Lower lobe of right lung (tissue), 2 donors: ENCODE measurements at regions not wholly inside any gene's neighbourhood (a gene's known extent, or its start where the extent isn't known, plus 50 kb on each side); places are given as distances from the start of the nearest gene placed in this dataset.

ENCODE experiments used
- ATAC-seq, 2 donors: fragments of 200-7000 bp; cut with Tn5 transposase; one replicate each; pipeline ENCODE4 v1.9.1; 2020 to 2022; ENCODE audit warnings: mild to moderate bottlenecking in 2 of 2, moderate library complexity in 2 of 2
- DNase-seq: peaks from one replicate; pipeline ENCODE4 v3.0.0-alpha.2; 2020
- H3K27ac ChIP-seq: fragments of 200-600 bp; one replicate; pipeline ENCODE4 v1.8.0; 2022
- H3K27me3 ChIP-seq: fragments of 200-600 bp; one replicate; pipeline ENCODE4 v1.8.0; 2022; ENCODE audit warnings: low read depth
- H3K36me3 ChIP-seq: fragments of 200-600 bp; one replicate; pipeline ENCODE4 v1.8.0; 2022; ENCODE audit warnings: mild to moderate bottlenecking
- H3K4me1 ChIP-seq: fragments of 200-600 bp; one replicate; pipeline ENCODE4 v1.8.0; 2022
- H3K4me3 ChIP-seq: fragments of 200-600 bp; one replicate; pipeline ENCODE4 v1.8.0; 2022; ENCODE audit warnings: mild to moderate bottlenecking
- H3K9me3 ChIP-seq: fragments of 200-600 bp; one replicate; pipeline ENCODE4 v1.8.0; 2022
- CTCF ChIP-seq: fragments of 200-600 bp; IDR thresholded peaks from one replicate; pipeline ENCODE4 v1.8.0; 2022; ENCODE audit warnings: antibody characterized with exemption, mild to moderate bottlenecking
- intact Hi-C: fragments of 100-400 bp; cut with DNase I; formaldehyde crosslinking; loops from one replicate; pipeline ENCODE4 v1.11.0; 2022
- donor health status: DM: no; HTN: yes; CAD: no; lungs with severe emphysema.

GRCh38 chr17:53012364-53012763 is 810.4 kb upstream of the KIF2B start:
- TF ChIP-seq CTCF: no peak
- DNase-seq (no peak), ATAC-seq (no peak)
- no peaks in the 10 kb centered on the region for H3K4me1 ChIP-seq
- H3K27ac ChIP-seq: no peak overlapping the region
- no peaks in the 10 kb centered on the region for H3K27me3 ChIP-seq
- H3K9me3 ChIP-seq: no peaks in the 10 kb centered on the region
- no peaks in the 10 kb centered on the region for H3K36me3 ChIP-seq
- intact Hi-C loops: no loop called here
- H3K4me3 ChIP-seq: no peak overlapping the region

- no peak for TF ChIP-seq CTCF
- intact Hi-C loops: no loop called here
- no peaks in the 10 kb centered on the region for H3K36me3 ChIP-seq
- DNase-seq (no peak), ATAC-seq (no peak)
- H3K9me3 ChIP-seq: no peaks in the 10 kb centered on the region
- no peak overlapping the region for H3K27ac ChIP-seq
- no peaks in the 10 kb centered on the region for H3K4me1 ChIP-seq
- no peak overlapping the region for H3K4me3 ChIP-seq
- H3K27me3 ChIP-seq: no peaks in the 10 kb centered on the region
These were observed 816.7 kb upstream of the KIF2B start for GRCh38 chr17:53006006-53006405.

- H3K27ac ChIP-seq: no peak overlapping the region
- H3K4me1 ChIP-seq: no peaks in the 10 kb centered on the region
- ATAC-seq (no peak), DNase-seq (no peak)
- H3K27me3 ChIP-seq: no peaks in the 10 kb centered on the region
- no peaks in the 10 kb centered on the region for H3K9me3 ChIP-seq
- H3K36me3 ChIP-seq: no peaks in the 10 kb centered on the region
- intact Hi-C loops: no loop called here
- TF ChIP-seq CTCF: no peak
- no peak overlapping the region for H3K4me3 ChIP-seq
These were observed 817.8 kb upstream of the KIF2B start for GRCh38 chr17:53004902-53005301.

GRCh38 chr17:52995881-52996280 is 826.8 kb upstream of the KIF2B start:
- TF ChIP-seq CTCF: no peak
- no peaks in the 10 kb centered on the region for H3K36me3 ChIP-seq
- ATAC-seq: no peak
- H3K4me1 ChIP-seq: no peaks in the 10 kb centered on the region
- no peak for DNase-seq
- no peak overlapping the region for H3K4me3 ChIP-seq
- no peak overlapping the region for H3K27ac ChIP-seq
- H3K27me3 ChIP-seq: no peaks in the 10 kb centered on the region
- intact Hi-C loops: no loop called here
- H3K9me3 ChIP-seq: no peaks in the 10 kb centered on the region

- DNase-seq: no peak
- TF ChIP-seq CTCF: no peak
These were observed 827.6 kb upstream of the KIF2B start for GRCh38 chr17:52995147-52995546.

More at GRCh38 chr17:52995147-52995546, 827.6 kb upstream of the KIF2B start:
- ATAC-seq: no peak
- Histone ChIP-seq H3K27me3 (no peaks in the 10 kb centered on the region), H3K4me3 (no peak overlapping the region), H3K36me3 (no peaks in the 10 kb centered on the region), H3K9me3 (no peaks in the 10 kb centered on the region), H3K4me1 (no peaks in the 10 kb centered on the region), H3K27ac (no peak overlapping the region)
- intact Hi-C loops: no loop called here
